GM12874 (cell line): ENCODE measurements at regions not wholly inside any gene's neighbourhood (a gene's known extent, or its start where the extent isn't known, plus 50 kb on each side); places are given as distances from the start of the nearest gene placed in this dataset.

ENCODE experiments used
- CTCF ChIP-seq: IDR thresholded peaks from 2 replicates; pipeline ENCODE4 v1.5.1; 2011; ENCODE audit warnings: low read depth, mild to moderate bottlenecking, control low read depth, low read length, moderate library complexity; ENCODE audit not compliant: insufficient read depth

- TF ChIP-seq CTCF: no peak
Measured at GRCh38 chr3:76532158-76532822, 507.6 kb upstream of the ROBO2 start.

- TF ChIP-seq CTCF: no peak
Measured at GRCh38 chr3:76547674-76548073, 492.2 kb upstream of the ROBO2 start.

GRCh38 chr3:76550522-76551201 lies 489.2 kb upstream of the ROBO2 start:
- TF ChIP-seq CTCF: no peak

GRCh38 chr3:76551739-76552138 lies 488.2 kb upstream of the ROBO2 start:
- TF ChIP-seq CTCF: no peak

- no peak for TF ChIP-seq CTCF
Measured at GRCh38 chr3:76552653-76553052, 487.2 kb upstream of the ROBO2 start.

- no peak for TF ChIP-seq CTCF
Measured at GRCh38 chr3:76554707-76555106, 485.2 kb upstream of the ROBO2 start.

GRCh38 chr3:76561494-76562236 lies 478.2 kb upstream of the ROBO2 start:
- no peak for TF ChIP-seq CTCF
